Chondrocyte (in vitro differentiated cells): ENCODE measurements at regions not wholly inside any gene's neighbourhood (a gene's known extent, or its start where the extent isn't known, plus 50 kb on each side); places are given as distances from the start of the nearest gene placed in this dataset.

Experiments
- DNase-seq: peaks from one replicate; pipeline ENCODE4 v3.0.0; 2021; ENCODE audit warnings: mixed read lengths, low spot score
- H3K27ac Mint-ChIP-seq: one replicate; pipeline ENCODE4 v1.8.0; 2021; ENCODE audit warnings: mild to moderate bottlenecking, moderate library complexity, mixed read lengths; ENCODE audit not compliant: unreplicated experiment
- H3K27me3 Mint-ChIP-seq: 2 replicates; pipeline ENCODE4 v1.8.0; 2021; ENCODE audit warnings: low read depth, mixed read lengths
- H3K36me3 Mint-ChIP-seq: 2 replicates; pipeline ENCODE4 v1.8.0; 2021; ENCODE audit warnings: low read depth, mixed read lengths
- H3K4me1 Mint-ChIP-seq: 2 replicates; pipeline ENCODE4 v1.8.0; 2021; ENCODE audit warnings: low read depth, mild to moderate bottlenecking, mixed read lengths
- H3K4me3 Mint-ChIP-seq: one replicate; pipeline ENCODE4 v1.8.0; 2021; ENCODE audit warnings: mild to moderate bottlenecking, moderate library complexity, mixed read lengths; ENCODE audit not compliant: unreplicated experiment
- H3K9me3 Mint-ChIP-seq: 2 replicates; pipeline ENCODE4 v1.8.0; 2021; ENCODE audit warnings: low read depth, mixed read lengths
- CTCF ChIP-seq: fragments of 200-600 bp; sonication (generic); IDR thresholded peaks from 2 replicates; pipeline ENCODE4 v1.5.0; 2021; ENCODE audit warnings: antibody characterized with exemption, mild to moderate bottlenecking, moderate library complexity

GRCh38 chr3:8095724-8096123 is 405.9 kb upstream of the LMCD1 start:
- no peaks in the 10 kb centered on the region for H3K27me3 Mint-ChIP-seq
- H3K4me1 Mint-ChIP-seq, result no peaks in the 10 kb centered on the region
- peak; percentile 39 for TF ChIP-seq CTCF
- no peaks in the 10 kb centered on the region for H3K9me3 Mint-ChIP-seq
- no peaks in the 10 kb centered on the region for H3K36me3 Mint-ChIP-seq
- DNase-seq, result no peak
- no peak overlapping the region for H3K27ac Mint-ChIP-seq
- H3K4me3 Mint-ChIP-seq, result no peak overlapping the region

GRCh38 chr3:8097690-8098089 is 403.9 kb upstream of the LMCD1 start:
- no peaks in the 10 kb centered on the region for H3K27me3 Mint-ChIP-seq
- no peak for DNase-seq
- TF ChIP-seq CTCF, result peak; percentile 44
- no peak overlapping the region for H3K27ac Mint-ChIP-seq
- H3K4me1 Mint-ChIP-seq, result no peaks in the 10 kb centered on the region
- no peak overlapping the region for H3K4me3 Mint-ChIP-seq
- H3K9me3 Mint-ChIP-seq, result no peaks in the 10 kb centered on the region
- no peaks in the 10 kb centered on the region for H3K36me3 Mint-ChIP-seq

DNA sequence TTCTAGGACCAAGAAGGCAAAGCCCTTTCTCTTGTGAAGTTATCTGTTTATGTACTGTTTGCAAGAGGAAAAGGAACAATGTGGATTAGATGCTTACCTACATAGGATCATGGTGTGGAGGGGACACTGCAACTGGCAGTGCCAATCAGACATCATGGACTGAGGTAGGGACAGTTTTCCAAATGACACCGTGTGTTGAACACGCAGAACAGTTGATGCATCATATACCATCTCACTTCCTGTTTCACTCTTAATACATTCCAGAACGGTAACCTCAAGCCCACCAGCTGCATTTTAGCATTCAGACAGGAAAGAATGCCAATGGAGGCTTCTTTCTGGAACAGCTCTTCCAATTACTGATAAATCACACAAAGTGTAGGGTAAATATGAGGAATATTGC is 397.7 kb upstream of the LMCD1 start:
- Mint-ChIP-seq H3K27ac (no peak overlapping the region), H3K36me3 (no peaks in the 10 kb centered on the region), H3K4me3 (no peak overlapping the region), H3K27me3 (no peaks in the 10 kb centered on the region), H3K9me3 (no peaks in the 10 kb centered on the region), H3K4me1 (no peaks in the 10 kb centered on the region)
- no peak for TF ChIP-seq CTCF
- no peak for DNase-seq

- DNase-seq, result no peak
- no peaks in the 10 kb centered on the region for H3K36me3 Mint-ChIP-seq
- H3K4me1 Mint-ChIP-seq, result peaks cover 6% of the 10 kb centered on the region
- TF ChIP-seq CTCF, result no peak
- no peak overlapping the region for H3K27ac Mint-ChIP-seq
- no peaks in the 10 kb centered on the region for H3K9me3 Mint-ChIP-seq
- H3K27me3 Mint-ChIP-seq, result peaks cover 2% of the 10 kb centered on the region
- H3K4me3 Mint-ChIP-seq, result no peak overlapping the region
Observed at GRCh38 chr3:8106921-8107320, 394.7 kb upstream of the LMCD1 start.

DNA sequence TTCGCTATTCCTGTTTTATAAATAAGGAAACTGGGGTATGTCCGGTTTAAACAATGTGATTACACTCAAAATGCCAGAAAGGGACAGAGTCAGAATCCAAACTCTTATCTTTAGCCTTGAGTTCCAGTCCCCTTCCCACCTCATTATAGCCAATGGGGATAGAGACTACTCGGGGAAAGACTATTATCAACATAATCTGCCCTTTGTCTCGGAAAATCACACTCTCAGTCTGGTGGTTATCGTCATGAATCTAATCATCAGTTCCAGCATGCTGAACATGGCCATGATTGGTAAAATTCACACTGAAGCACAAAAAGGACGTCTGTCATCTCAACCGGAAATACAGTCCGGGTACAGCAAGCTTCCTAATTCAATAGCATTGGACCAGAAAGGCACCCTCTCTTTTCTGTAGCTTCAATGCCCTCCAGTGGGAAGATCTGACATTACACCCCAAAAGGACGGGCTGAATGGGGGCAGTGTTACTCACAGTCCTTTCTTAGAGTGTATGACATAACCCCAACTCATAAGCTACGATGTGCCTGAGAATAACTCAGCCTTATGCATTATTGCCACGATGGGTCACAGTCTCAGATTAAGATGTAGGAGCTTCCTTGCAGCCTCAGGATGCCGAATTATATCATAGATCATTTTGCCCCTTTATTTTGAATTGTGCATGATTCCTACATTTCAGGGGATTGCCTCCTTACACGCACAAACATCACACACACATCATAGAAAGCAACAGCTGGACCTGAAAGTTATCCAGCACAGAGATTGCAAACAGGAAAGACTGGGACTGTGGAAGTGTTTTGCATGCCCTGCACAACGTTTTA is 390.4 kb upstream of the LMCD1 start:
- H3K27ac Mint-ChIP-seq, result no peak overlapping the region
- no peaks in the 10 kb centered on the region for H3K36me3 Mint-ChIP-seq
- H3K27me3 Mint-ChIP-seq, result peaks cover 12% of the 10 kb centered on the region
- TF ChIP-seq CTCF, result peak; percentile 92
- H3K9me3 Mint-ChIP-seq, result no peaks in the 10 kb centered on the region
- no peak for DNase-seq
- H3K4me1 Mint-ChIP-seq, result peaks cover 6% of the 10 kb centered on the region
- peak overlapping the region; percentile 13 for H3K4me3 Mint-ChIP-seq
